MG63 (cell line): ENCODE measurements at regions not wholly inside any gene's neighbourhood (a gene's known extent, or its start where the extent isn't known, plus 50 kb on each side); places are given as distances from the start of the nearest gene placed in this dataset.
"Not testable (repeated sequence)": the region's sequence is repeated elsewhere in the genome, so short reads cannot be mapped to it uniquely, and the experiment has no call there.

Experiments used
- DNase-seq: peaks from one replicate; pipeline ENCODE4 v3.0.0-alpha.2; 2020
- H3K27me3 ChIP-seq: fragments of 250-450 bp; sonication (Bioruptor Pico); 2 replicates; pipeline ENCODE4 v1.5.1; 2020; ENCODE audit warnings: mild to moderate bottlenecking, moderate library complexity
- H3K36me3 ChIP-seq: fragments of 250-450 bp; sonication (Bioruptor Pico); 2 replicates; pipeline ENCODE4 v1.5.1; 2020; ENCODE audit warnings: mild to moderate bottlenecking, moderate library complexity
- H3K4me3 ChIP-seq: fragments of 250-450 bp; sonication (Bioruptor Pico); 2 replicates; pipeline ENCODE4 v1.5.1; 2020; ENCODE audit warnings: mild to moderate bottlenecking, moderate library complexity
- H3K9me3 ChIP-seq: fragments of 250-450 bp; sonication (Bioruptor Pico); 2 replicates; pipeline ENCODE4 v1.5.1; 2020; ENCODE audit warnings: mild to moderate bottlenecking, moderate library complexity

DNA sequence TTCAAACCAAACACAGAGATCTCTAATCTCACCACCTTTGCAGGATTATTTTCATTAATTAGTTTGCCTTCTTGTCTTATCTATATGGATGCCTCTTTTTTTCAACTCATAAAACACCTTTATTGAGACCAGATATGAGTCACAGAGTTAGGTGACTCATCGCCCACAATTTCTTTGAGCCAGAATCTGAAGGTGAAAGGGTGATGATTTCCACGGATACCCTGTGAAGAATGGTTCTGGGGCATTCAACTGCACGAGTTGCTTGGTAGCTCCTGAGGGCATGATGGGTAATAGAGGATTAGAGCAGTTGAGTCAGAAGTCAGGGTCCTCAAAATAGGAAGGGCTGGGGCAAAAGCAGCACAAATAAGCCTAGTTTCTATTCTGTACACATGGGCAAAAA is 128.2 kb downstream of the TBX19 start:
- no peak overlapping the region for H3K4me3 ChIP-seq
- no peaks in the 10 kb centered on the region for H3K9me3 ChIP-seq
- H3K27me3 ChIP-seq: no peaks in the 10 kb centered on the region
- DNase-seq: peak; percentile 25
- H3K36me3 ChIP-seq: no peaks in the 10 kb centered on the region

- Histone ChIP-seq H3K9me3 (no peaks in the 10 kb centered on the region), H3K36me3 (no peaks in the 10 kb centered on the region), H3K4me3 (no peak overlapping the region), H3K27me3 (no peaks in the 10 kb centered on the region)
- DNase-seq: no peak
These were observed 127.8 kb downstream of the TBX19 start for GRCh38 chr1:168408539-168408865.

DNA sequence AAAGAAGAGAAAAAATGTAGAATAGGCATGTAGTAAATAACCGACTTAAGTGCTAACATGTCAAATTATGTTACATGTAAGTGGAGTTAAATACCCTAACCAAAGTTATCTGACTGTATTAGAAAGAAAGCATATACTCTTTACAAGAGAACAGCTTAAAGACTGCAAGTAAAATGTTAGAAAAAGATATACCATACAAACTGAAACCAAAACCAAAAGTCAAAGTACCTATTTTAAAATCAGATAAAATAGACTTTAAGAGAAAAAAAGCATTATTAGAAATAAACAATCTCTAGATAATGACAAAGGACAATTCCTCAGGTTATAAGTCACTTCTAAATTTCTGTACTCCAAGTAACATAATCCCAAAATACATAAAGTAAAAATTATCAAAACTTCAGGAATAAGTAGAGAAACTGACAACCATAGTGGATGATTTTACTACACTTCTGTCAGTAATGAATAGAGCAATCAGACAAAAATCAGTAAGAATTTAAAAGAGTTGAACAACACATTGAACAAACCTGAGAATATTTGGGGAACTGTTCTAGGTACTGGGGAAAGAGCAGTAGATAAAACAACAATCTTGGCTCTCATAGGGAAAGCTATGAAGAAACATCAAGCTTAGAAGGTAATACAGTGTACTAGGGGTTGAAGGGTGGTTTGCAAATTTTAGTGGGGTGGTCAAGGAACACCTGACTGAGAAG is 127.3 kb downstream of the TBX19 start:
- Histone ChIP-seq H3K36me3 (no peaks in the 10 kb centered on the region), H3K27me3 (no peaks in the 10 kb centered on the region; the same call in 1 of the 2 replicates), H3K9me3 (no peaks in the 10 kb centered on the region), H3K4me3 (no peak overlapping the region)
- no peak for DNase-seq

DNA sequence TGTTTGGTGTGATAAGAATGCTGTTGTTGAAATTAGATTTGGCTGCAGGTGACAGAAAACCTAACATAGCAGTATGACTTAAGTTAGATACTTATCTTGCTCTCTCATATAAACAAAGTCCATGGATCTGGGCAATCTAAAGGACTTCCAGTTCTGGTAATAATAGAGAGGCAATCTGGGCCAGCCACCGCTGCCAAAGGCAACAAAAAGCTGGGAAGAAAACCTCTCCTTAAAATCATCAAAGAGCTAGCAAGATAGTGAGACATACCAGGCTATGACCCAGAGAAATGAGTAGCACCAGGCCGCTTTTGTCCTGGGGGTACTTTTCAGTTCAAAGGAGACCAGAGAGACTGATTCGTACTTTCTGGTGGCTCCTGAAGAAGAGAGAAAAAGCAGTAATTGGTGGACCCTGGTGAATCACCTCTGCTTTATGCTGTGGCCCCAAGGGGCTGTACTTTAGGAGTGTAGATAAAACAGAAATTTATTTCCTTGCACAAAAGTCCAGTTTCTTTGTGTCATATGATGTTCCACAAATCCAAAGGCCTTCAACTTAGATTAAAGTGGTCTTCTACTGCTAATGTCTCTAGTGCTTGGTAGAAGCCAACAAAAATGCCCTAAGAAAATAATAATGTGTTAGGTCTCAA is 125.4 kb downstream of the TBX19 start:
- H3K36me3 ChIP-seq: no peaks in the 10 kb centered on the region
- H3K9me3 ChIP-seq: no peaks in the 10 kb centered on the region
- H3K4me3 ChIP-seq: no peak overlapping the region
- H3K27me3 ChIP-seq: no peaks in the 10 kb centered on the region; the same call in 1 of the 2 replicates
- DNase-seq: peak; percentile 49

GRCh38 chr1:168403140-168403539 is 122.5 kb downstream of the TBX19 start:
- DNase-seq: no peak
- no peaks in the 10 kb centered on the region for H3K9me3 ChIP-seq
- no peaks in the 10 kb centered on the region for H3K36me3 ChIP-seq
- H3K27me3 ChIP-seq: peaks cover 2% of the 10 kb centered on the region
- no peak overlapping the region for H3K4me3 ChIP-seq

- DNase-seq, H3K9me3 ChIP-seq, H3K36me3 ChIP-seq, H3K4me3 ChIP-seq, H3K27me3 ChIP-seq: not testable (repeated sequence)
These were observed 121.8 kb downstream of the TBX19 start for GRCh38 chr1:168402466-168402865.

DNA sequence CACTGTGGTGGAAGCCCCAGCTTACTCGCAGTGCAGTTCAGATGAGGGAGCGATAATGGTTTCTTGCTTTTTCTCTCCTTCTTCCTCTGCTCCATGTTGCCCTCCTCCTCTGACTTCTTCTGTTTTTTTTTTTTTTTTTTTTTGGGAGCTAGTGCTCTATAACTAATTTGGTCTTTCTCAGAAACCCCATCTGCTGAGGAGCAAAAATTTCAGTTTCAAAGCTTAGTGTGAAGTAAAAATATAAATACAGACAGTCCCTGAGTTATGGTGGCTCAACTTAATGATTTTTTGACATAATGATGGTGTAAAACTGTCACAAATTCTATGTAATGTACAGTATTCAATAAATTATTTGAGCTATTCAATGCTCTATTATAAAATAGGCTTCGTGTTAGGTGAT is 120.7 kb downstream of the TBX19 start:
- DNase-seq: no peak
- Histone ChIP-seq H3K27me3 (peaks cover 2% of the 10 kb centered on the region), H3K4me3 (no peak overlapping the region), H3K9me3 (no peaks in the 10 kb centered on the region), H3K36me3 (no peaks in the 10 kb centered on the region)

- no peak for DNase-seq
- no peaks in the 10 kb centered on the region for H3K36me3 ChIP-seq
- no peaks in the 10 kb centered on the region for H3K9me3 ChIP-seq
- H3K27me3 ChIP-seq: peaks cover 2% of the 10 kb centered on the region
- no peak overlapping the region for H3K4me3 ChIP-seq
These were observed 119.5 kb downstream of the TBX19 start for GRCh38 chr1:168400139-168400538.

DNA sequence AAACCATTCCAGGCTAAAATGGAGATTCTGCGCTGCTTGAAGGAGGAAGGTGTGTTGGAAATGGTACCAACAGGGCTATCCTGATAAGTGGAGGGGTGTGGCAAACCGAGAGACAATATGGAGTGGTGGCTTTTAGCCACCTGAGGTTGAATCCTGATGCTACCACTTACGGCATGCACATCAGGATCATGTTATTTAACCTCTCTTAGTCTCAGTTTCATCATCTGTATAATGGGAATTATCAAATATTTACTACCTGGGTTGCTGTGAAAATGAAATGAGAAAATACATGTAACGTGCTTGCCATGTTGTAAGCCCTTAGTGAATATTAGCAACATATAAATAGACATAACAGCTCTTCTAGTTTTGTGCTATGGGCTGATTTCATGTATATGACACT is 117.1 kb downstream of the TBX19 start:
- Histone ChIP-seq H3K9me3 (no peaks in the 10 kb centered on the region), H3K27me3 (peaks cover 2% of the 10 kb centered on the region), H3K4me3 (no peak overlapping the region), H3K36me3 (no peaks in the 10 kb centered on the region)
- DNase-seq: no peak

GRCh38 chr1:168396940-168397684 is 116.4 kb downstream of the TBX19 start:
- H3K4me3 ChIP-seq: no peak overlapping the region
- H3K36me3 ChIP-seq: no peaks in the 10 kb centered on the region
- H3K9me3 ChIP-seq: no peaks in the 10 kb centered on the region
- peak; percentile 24 for DNase-seq
- H3K27me3 ChIP-seq: peaks cover 2% of the 10 kb centered on the region

- Histone ChIP-seq H3K4me3 (no peak overlapping the region), H3K36me3 (no peaks in the 10 kb centered on the region), H3K27me3 (peaks cover 2% of the 10 kb centered on the region), H3K9me3 (no peaks in the 10 kb centered on the region)
- DNase-seq: no peak
These were observed 115.8 kb downstream of the TBX19 start for GRCh38 chr1:168396508-168396907.

DNA sequence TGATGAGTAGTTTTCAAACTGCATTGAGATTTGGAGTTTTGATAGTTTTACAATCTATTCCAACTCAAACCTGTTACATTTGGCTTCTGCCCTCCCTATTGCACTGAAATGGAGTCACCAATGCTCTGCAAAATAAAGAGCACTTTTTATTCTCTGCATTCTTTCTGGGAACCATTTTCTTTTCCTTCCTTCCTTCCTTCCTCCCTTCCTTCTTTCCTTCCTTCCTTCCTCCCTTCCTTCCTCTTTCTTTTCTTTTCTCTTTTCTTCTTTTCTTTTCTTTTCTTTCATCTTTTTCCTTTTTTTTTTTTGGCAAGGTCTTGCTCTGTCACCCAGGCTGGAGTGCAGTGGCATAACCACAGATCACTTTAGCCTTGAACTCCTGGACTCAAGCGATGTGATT is 114.2 kb downstream of the TBX19 start:
- H3K4me3 ChIP-seq: no peak overlapping the region
- H3K9me3 ChIP-seq: no peaks in the 10 kb centered on the region
- no peaks in the 10 kb centered on the region for H3K36me3 ChIP-seq
- H3K27me3 ChIP-seq: no peaks in the 10 kb centered on the region; the same call in none of the 2 replicates
- no peak for DNase-seq

DNA sequence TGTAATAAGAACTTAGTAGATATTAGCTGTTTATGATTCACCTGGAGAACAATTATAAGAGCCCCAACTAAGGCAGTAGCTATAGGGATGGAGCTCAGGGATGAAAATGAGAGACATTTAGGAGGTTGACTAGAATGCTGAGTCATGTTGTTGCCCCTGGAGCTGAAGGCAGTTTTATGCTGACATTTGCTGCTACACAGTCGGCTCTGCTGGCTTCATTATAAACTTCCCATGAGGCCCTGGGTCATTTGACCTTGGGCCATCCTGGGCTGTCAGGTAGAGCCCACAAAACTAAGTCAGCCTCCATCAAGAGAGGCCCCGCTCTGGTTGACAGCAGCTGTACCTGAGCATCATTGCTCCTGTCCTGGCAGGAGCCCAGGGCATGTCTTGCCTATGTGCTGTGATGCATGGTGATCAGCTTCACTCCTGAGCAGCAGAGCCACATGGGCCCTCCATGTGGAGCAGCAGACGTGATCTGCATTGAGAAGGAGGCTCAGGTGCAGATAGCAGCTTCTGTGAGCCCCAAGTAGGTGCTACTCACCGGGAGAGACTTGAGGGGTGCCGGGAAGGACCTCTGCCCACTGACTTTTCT is 112.4 kb downstream of the TBX19 start:
- Histone ChIP-seq H3K4me3 (no peak overlapping the region), H3K9me3 (no peaks in the 10 kb centered on the region), H3K27me3 (no peaks in the 10 kb centered on the region; the same call in 1 of the 2 replicates), H3K36me3 (no peaks in the 10 kb centered on the region)
- DNase-seq: no peak

DNA sequence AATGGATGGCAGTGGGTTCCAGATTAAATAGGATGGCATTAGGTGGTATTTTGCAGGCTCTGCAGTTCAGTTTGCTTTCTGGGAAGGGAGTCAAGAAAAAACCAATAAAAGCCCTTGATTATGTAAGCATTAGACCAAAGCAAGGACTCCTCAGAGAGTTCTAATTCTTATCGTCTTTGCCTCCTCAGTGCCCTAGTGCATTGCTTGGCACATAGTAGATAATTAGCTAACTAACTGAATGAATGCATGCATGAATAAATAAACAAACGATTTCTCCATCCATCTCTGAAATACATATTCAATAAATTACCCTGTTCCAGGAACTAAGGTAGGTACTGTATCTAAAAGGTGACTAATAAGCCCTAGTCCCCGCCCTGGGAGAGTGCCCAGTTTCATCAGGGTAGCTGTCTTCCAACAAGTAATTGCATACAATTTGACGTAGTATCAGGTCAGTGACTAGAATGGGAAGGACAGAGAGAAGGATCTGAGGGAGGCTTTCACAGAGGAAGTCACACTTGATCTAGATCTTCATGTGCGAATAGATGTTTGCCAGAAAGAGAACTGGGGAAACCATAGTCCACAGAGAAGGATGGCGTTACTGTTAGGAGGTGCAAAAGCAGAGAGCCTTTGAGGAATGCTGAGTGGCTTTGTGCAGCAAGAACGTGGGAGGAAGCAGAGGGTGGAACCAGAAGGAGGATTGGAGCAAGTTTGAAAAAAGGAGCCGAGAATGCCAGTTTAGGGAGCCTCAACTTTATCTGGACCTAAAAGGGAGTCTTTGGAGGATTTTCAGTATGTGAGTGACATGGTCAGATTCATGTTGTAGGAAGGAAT is 111.4 kb downstream of the TBX19 start:
- peak; percentile 77 for DNase-seq
- no peak overlapping the region for H3K4me3 ChIP-seq
- no peaks in the 10 kb centered on the region for H3K36me3 ChIP-seq
- H3K27me3 ChIP-seq: no peaks in the 10 kb centered on the region
- no peaks in the 10 kb centered on the region for H3K9me3 ChIP-seq

DNA sequence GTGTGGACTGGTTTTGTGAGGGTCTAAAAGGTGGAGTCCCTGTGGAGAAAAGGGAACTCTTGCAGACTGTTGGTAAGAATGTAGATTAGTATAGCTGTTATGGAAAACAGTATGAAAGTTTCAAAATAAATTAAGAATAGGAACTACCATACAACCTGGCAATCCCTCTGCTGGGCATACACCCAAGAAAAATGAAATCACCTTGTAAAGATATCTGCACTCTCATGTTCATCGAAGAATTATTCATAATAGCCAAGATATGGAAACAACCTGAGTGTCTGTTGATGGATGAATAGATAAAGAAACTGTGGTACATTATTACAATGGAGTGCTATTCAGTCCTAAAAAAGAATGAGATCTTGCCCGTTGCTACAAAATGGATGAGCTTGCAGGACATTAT is 109.6 kb downstream of the TBX19 start:
- Histone ChIP-seq H3K27me3 (no peaks in the 10 kb centered on the region), H3K9me3 (no peaks in the 10 kb centered on the region), H3K36me3 (no peaks in the 10 kb centered on the region), H3K4me3 (no peak overlapping the region)
- no peak for DNase-seq

- Histone ChIP-seq H3K9me3 (no peaks in the 10 kb centered on the region), H3K36me3 (no peaks in the 10 kb centered on the region), H3K4me3 (no peak overlapping the region), H3K27me3 (no peaks in the 10 kb centered on the region)
- no peak for DNase-seq
These were observed 107.4 kb downstream of the TBX19 start for GRCh38 chr1:168387781-168388760.
